NT2/D1 (cell line): ENCODE measurements at regions not wholly inside any gene's neighbourhood (a gene's known extent, or its start where the extent isn't known, plus 50 kb on each side); places are given as distances from the start of the nearest gene placed in this dataset.

ENCODE experiments used
- SUZ12 ChIP-seq: IDR thresholded peaks from 2 replicates; pipeline ENCODE4 v1.6.1; 2011; ENCODE audit not compliant: insufficient read length, insufficient read depth; ENCODE audit errors: extremely low read depth
- YY1 ChIP-seq: IDR thresholded peaks from 2 replicates; pipeline ENCODE4 v1.6.1; 2011; ENCODE audit not compliant: insufficient read length, insufficient read depth
- ZNF274 ChIP-seq: IDR thresholded peaks from 2 replicates; pipeline ENCODE4 v1.6.1; 2011; ENCODE audit warnings: mild to moderate bottlenecking, low read depth, low read length

- TF ChIP-seq SUZ12 (no peak), YY1 (no peak), ZNF274 (no peak)
Observed at GRCh38 chr13:111915104-111915551, 151.8 kb upstream of the SOX1 start.
